ENCODE measurements at regions not wholly inside any gene's neighbourhood (a gene's known extent, or its start where the extent isn't known, plus 50 kb on each side); places are given as distances from the start of the nearest gene placed in this dataset.
A peak's percentile ranks its signal among the peaks of the same experiment; 100 is the strongest.

- Histone ChIP-seq H3K9me3 (ENCODE audit: control insufficient read depth, low read length) (no peaks in the 10 kb centered on the region), H3K27me3 (ENCODE audit: control insufficient read depth, insufficient read depth, low read length, poor library complexity, severe bottlenecking) (no peaks in the 10 kb centered on the region), H3K4me1 (ENCODE audit: control insufficient read depth, insufficient read depth, low read length) (peaks cover 7% of the 10 kb centered on the region), H3K27ac (ENCODE audit: low read depth, low read length) (no peak overlapping the region), H3K4me3 (ENCODE audit: low read length) (no peak overlapping the region), H3K36me3 (ENCODE audit: control insufficient read depth, insufficient read depth, low read length) (peaks cover 22% of the 10 kb centered on the region), H3K9ac (ENCODE audit: extremely low read depth, low read length, poor library complexity, severe bottlenecking) (no peak overlapping the region)
- no peak overlapping the region for H3K27ac Mint-ChIP-seq
- DNase-seq, result no peak
- no peaks in the 10 kb centered on the region for H3K9me3 Mint-ChIP-seq
- peaks cover 63% of the 10 kb centered on the region for H3K4me1 Mint-ChIP-seq
- no peak overlapping the region for H3K4me3 Mint-ChIP-seq
- peak; percentile 57 for TF ChIP-seq CTCF (conservative IDR thresholded peaks at IDR 0.05)
- 80 to 85% methylated on average over 1 to 3 of the region's 3 CpGs for WGBS, 2 experiments (ENCODE audit: insufficient coverage in 1 of 2, insufficient read length in 1 of 2)
- H3K27me3 Mint-ChIP-seq (ENCODE audit: insufficient read depth), result peaks cover 41% of the 10 kb centered on the region
- H3K36me3 Mint-ChIP-seq (ENCODE audit: low read depth), result peaks cover 16% of the 10 kb centered on the region
Measured at GRCh38 chrX:139196890-139197289, 333.6 kb upstream of the F9 start.

- H3K27ac Mint-ChIP-seq, result peak overlapping the region; percentile 72
- Histone ChIP-seq H3K27ac (ENCODE audit: low read depth, low read length) (no peak overlapping the region), H3K4me3 (ENCODE audit: low read length) (no peak overlapping the region), H3K36me3 (ENCODE audit: control insufficient read depth, insufficient read depth, low read length) (peaks cover 22% of the 10 kb centered on the region), H3K9ac (ENCODE audit: extremely low read depth, low read length, poor library complexity, severe bottlenecking) (no peak overlapping the region), H3K27me3 (ENCODE audit: control insufficient read depth, insufficient read depth, low read length, poor library complexity, severe bottlenecking) (no peaks in the 10 kb centered on the region), H3K4me1 (ENCODE audit: control insufficient read depth, insufficient read depth, low read length) (peaks cover 7% of the 10 kb centered on the region), H3K9me3 (ENCODE audit: control insufficient read depth, low read length) (no peaks in the 10 kb centered on the region)
- peak overlapping the region; percentile 53 for H3K4me3 Mint-ChIP-seq
- peaks cover 16% of the 10 kb centered on the region for H3K36me3 Mint-ChIP-seq (ENCODE audit: low read depth)
- peaks cover 59% of the 10 kb centered on the region for H3K4me1 Mint-ChIP-seq
- no peaks in the 10 kb centered on the region for H3K9me3 Mint-ChIP-seq
- DNase-seq, result peak; percentile 62
- TF ChIP-seq CTCF (conservative IDR thresholded peaks at IDR 0.05), result no peak
- 50 to 79% methylated on average over 4 to 46 of the region's 50 CpGs for WGBS, 2 experiments (ENCODE audit: insufficient coverage in 1 of 2, insufficient read length in 1 of 2)
- H3K27me3 Mint-ChIP-seq (ENCODE audit: insufficient read depth), result peaks cover 34% of the 10 kb centered on the region
Measured at GRCh38 chrX:139194571-139195280, 335.8 kb upstream of the F9 start.

GRCh38 chrX:139192386-139192961 is 338.1 kb upstream of the F9 start:
- peak overlapping the region; percentile 58 for H3K4me3 ChIP-seq (ENCODE audit: low read length)
- H3K9me3 Mint-ChIP-seq, result no peaks in the 10 kb centered on the region
- H3K27ac Mint-ChIP-seq, result no peak overlapping the region
- H3K9ac ChIP-seq (ENCODE audit: extremely low read depth, low read length, poor library complexity, severe bottlenecking), result no peak overlapping the region
- 75% methylated on average over 5 of the region's 6 CpGs; no CpG with 5 or more reads in 1 of the 2 experiments for WGBS, 2 experiments (ENCODE audit: insufficient coverage in 1 of 2, insufficient read length in 1 of 2)
- no peak overlapping the region for H3K27ac ChIP-seq (ENCODE audit: low read depth, low read length)
- no peak for TF ChIP-seq CTCF (conservative IDR thresholded peaks at IDR 0.05)
- H3K27me3 Mint-ChIP-seq (ENCODE audit: insufficient read depth), result peaks cover 31% of the 10 kb centered on the region
- peaks cover 56% of the 10 kb centered on the region for H3K4me1 Mint-ChIP-seq
- DNase-seq, result no peak
- peaks cover 17% of the 10 kb centered on the region for H3K36me3 Mint-ChIP-seq (ENCODE audit: low read depth)
- H3K9me3 ChIP-seq (ENCODE audit: control insufficient read depth, low read length), result no peaks in the 10 kb centered on the region
- peaks cover 9% of the 10 kb centered on the region for H3K36me3 ChIP-seq (ENCODE audit: control insufficient read depth, insufficient read depth, low read length)
- H3K4me3 Mint-ChIP-seq, result no peak overlapping the region
- H3K27me3 ChIP-seq (ENCODE audit: control insufficient read depth, insufficient read depth, low read length, poor library complexity, severe bottlenecking), result no peaks in the 10 kb centered on the region
- peaks cover 7% of the 10 kb centered on the region for H3K4me1 ChIP-seq (ENCODE audit: control insufficient read depth, insufficient read depth, low read length)

Measured in endodermal cell (in vitro differentiated cells).